ENCODE measurements at regions not wholly inside any gene's neighbourhood (a gene's known extent, or its start where the extent isn't known, plus 50 kb on each side); places are given as distances from the start of the nearest gene placed in this dataset.

DNA sequence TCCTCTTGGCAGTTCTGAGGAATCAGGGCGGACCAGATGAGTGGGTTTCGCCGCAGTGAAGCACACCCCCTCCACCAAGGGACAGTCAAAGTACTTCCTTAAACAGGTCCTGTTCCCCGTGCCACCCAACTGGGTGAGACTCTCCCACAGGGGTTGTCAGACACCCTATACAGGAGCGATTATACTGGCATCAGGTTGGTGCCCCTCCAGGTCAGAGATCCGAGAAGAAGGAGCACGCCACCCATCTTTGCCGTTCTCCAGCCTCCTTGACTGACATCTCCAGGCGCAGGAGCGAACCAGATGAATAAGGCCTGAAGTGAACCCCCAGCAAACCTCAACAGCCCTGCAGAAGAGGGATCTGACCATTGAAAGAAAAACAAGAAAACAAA, 108.1 kb upstream of the ZBTB20 start:
- 38% methylated on average over 7 of the region's 10 CpGs for WGBS (ENCODE audit: low lambda C conversion rate)
- no peak overlapping the region for H2AFZ ChIP-seq (ENCODE audit: low read length)
- CTCF ChIA-PET (ENCODE audit: low intra/inter-chr PET ratio, low total read pairs): no interaction called here

More for the DNA sequence above, 108.1 kb upstream of the ZBTB20 start:
- BruUV-seq (replicated peaks): no TSS peak
- Histone ChIP-seq H3K27me3 (ENCODE audit: control insufficient read depth in 1 of 2, insufficient read depth in 2 of 2, low read length in 2 of 2) (peaks cover 1 to 8% of the 10 kb centered on the region in 2 experiments; a peak in 1 of 5 replicates), H3K36me3 (replicated peaks in 1 of 2; ENCODE audit: control insufficient read depth in 1 of 2, insufficient read depth in 2 of 2, low read length in 2 of 2) (no peaks in the 10 kb centered on the region), H3K79me2 (ENCODE audit: insufficient read depth, low read length) (no peaks in the 10 kb centered on the region), H3K4me2 (ENCODE audit: low read depth, low read length) (no peak overlapping the region), H4K20me1 (ENCODE audit: insufficient read depth, low read length) (no peaks in the 10 kb centered on the region), H3K4me3 (replicated peaks in 1 of 3; ENCODE audit: insufficient read depth in 1 of 3, low read depth in 2 of 3, low read length in 3 of 3) (no peak overlapping the region), H3K9me3 (ENCODE audit: low read length) (no peaks in the 10 kb centered on the region), H3K9ac (ENCODE audit: insufficient read depth, low read depth, low read length) (no peak overlapping the region), H3K27ac (ENCODE audit: extremely low read length, insufficient read depth, low read length) (no peak overlapping the region), H3K4me1 (ENCODE audit: insufficient read depth, low read length) (no peaks in the 10 kb centered on the region)
- intact Hi-C loops (cut with micrococcal nuclease; ENCODE audit: unreplicated experiment) (no loop called here), in situ Hi-C loops (cut with HindIII; ENCODE audit: extremely low pct_ligation_motif_present, low pct_unique_long_range_greater_than_20kb) (no loop called here)
- POLR2A ChIA-PET: no interaction called here
- no peak for ATAC-seq
- FAIRE-seq: no peak
- no peak for DNase-seq (ENCODE audit: low spot score)
- TF ChIP-seq SP2 (CRISPR knock-in tag; IDR thresholded peaks at IDR 0.05) (no peak), KLF6 (CRISPR knock-in tag; IDR thresholded peaks at IDR 0.05) (no peak), KAT7 (CRISPR knock-in tag; IDR thresholded peaks at IDR 0.05; ENCODE audit: borderline replicate concordance) (no peak), IKZF4 (CRISPR knock-in tag; IDR thresholded peaks at IDR 0.05; ENCODE audit: borderline replicate concordance, low read depth, not compliant biosample characterization) (no peak), ZNF772 (CRISPR knock-in tag; IDR thresholded peaks at IDR 0.05) (no peak), IRX3 (CRISPR knock-in tag; IDR thresholded peaks at IDR 0.05; ENCODE audit: borderline replicate concordance, low read depth) (no peak), CREB1 (IDR thresholded peaks at IDR 0.05) (no peak), CREB1 (CRISPR knock-in tag; IDR thresholded peaks at IDR 0.05) (no peak), POLR2G (IDR thresholded peaks at IDR 0.05; ENCODE audit: low read depth, low read length) (no peak), ZNF850 (CRISPR knock-in tag; conservative IDR thresholded peaks at IDR 0.05) (no peak), ZNF7 (CRISPR knock-in tag; IDR thresholded peaks at IDR 0.05) (no peak)
- TF ChIP-seq, protein P1, sequence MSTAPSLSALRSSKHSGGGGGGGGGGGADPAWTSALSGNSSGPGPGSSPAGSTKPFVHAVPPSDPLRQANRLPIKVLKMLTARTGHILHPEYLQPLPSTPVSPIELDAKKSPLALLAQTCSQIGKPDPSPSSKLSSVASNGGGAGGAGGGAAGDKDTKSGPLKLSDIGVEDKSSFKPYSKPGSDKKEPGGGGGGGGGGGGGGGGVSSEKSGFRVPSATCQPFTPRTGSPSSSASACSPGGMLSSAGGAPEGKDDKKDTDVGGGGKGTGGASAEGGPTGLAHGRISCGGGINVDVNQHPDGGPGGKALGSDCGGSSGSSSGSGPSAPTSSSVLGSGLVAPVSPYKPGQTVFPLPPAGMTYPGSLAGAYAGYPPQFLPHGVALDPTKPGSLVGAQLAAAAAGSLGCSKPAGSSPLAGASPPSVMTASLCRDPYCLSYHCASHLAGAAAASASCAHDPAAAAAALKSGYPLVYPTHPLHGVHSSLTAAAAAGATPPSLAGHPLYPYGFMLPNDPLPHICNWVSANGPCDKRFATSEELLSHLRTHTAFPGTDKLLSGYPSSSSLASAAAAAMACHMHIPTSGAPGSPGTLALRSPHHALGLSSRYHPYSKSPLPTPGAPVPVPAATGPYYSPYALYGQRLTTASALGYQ (CRISPR knock-in tag; IDR thresholded peaks at IDR 0.05): no peak
- TF ChIP-seq, protein P2, sequence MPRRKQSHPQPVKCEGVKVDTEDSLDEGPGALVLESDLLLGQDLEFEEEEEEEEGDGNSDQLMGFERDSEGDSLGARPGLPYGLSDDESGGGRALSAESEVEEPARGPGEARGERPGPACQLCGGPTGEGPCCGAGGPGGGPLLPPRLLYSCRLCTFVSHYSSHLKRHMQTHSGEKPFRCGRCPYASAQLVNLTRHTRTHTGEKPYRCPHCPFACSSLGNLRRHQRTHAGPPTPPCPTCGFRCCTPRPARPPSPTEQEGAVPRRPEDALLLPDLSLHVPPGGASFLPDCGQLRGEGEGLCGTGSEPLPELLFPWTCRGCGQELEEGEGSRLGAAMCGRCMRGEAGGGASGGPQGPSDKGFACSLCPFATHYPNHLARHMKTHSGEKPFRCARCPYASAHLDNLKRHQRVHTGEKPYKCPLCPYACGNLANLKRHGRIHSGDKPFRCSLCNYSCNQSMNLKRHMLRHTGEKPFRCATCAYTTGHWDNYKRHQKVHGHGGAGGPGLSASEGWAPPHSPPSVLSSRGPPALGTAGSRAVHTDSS (CRISPR knock-in tag; conservative IDR thresholded peaks at IDR 0.05): no peak
- TF ChIP-seq, protein P3, sequence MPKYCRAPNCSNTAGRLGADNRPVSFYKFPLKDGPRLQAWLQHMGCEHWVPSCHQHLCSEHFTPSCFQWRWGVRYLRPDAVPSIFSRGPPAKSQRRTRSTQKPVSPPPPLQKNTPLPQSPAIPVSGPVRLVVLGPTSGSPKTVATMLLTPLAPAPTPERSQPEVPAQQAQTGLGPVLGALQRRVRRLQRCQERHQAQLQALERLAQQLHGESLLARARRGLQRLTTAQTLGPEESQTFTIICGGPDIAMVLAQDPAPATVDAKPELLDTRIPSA (CRISPR knock-in tag; IDR thresholded peaks at IDR 0.05; ENCODE audit: borderline replicate concordance): no peak

Measured in HepG2 (cell line).